HG03469 (cell line): ENCODE measurements at regions not wholly inside any gene's neighbourhood (a gene's known extent, or its start where the extent isn't known, plus 50 kb on each side); places are given as distances from the start of the nearest gene placed in this dataset.
"Not testable (repeated sequence)": the region's sequence is repeated elsewhere in the genome, so short reads cannot be mapped to it uniquely, and the experiment has no call there.

Source experiments
- ATAC-seq: cut with Tn5 transposase; IDR thresholded peaks from one replicate; pipeline ENCODE4 v1.9.1; 2021; ENCODE audit warnings: mild to moderate bottlenecking, moderate library complexity, moderate number of reproducible peaks; ENCODE audit not compliant: unreplicated experiment

DNA sequence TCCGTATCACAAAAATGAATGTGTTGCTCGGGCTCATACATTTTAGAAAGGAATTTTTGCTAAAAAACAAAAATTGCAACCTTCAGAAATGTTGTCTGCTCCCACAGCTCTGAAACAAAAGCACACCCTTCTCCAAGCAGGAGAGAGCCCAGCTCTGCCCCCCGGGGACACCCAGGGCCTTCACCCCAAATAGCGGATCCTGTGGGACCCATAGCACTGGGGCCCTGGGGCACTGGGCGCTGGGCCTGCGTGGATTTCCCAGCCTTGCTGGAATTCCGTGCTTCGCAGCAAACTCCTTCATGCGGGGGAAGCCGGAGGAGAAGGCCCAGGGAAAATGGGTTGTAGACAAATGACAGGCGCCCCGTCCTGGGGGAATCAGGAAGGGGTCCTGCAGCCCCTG is 50.5 kb upstream of the SFSWAP start:
- not testable (repeated sequence) for ATAC-seq
